Type B pancreatic cell (in vitro differentiated cells): ENCODE measurements at regions not wholly inside any gene's neighbourhood (a gene's known extent, or its start where the extent isn't known, plus 50 kb on each side); places are given as distances from the start of the nearest gene placed in this dataset.

Source experiments
- DNase-seq: peaks from one replicate; pipeline ENCODE4 v3.0.0; 2021; ENCODE audit warnings: mixed read lengths; ENCODE audit not compliant: unreplicated experiment; ENCODE audit errors: extremely low spot score
- H3K27ac Mint-ChIP-seq: 2 replicates; pipeline ENCODE4 v1.8.0; 2021; ENCODE audit warnings: mild to moderate bottlenecking, mixed read lengths
- H3K27me3 Mint-ChIP-seq: 2 replicates; pipeline ENCODE4 v1.8.0; 2021; ENCODE audit warnings: mixed read lengths
- H3K36me3 Mint-ChIP-seq: 2 replicates; pipeline ENCODE4 v1.8.0; 2021; ENCODE audit warnings: mixed read lengths
- H3K4me1 Mint-ChIP-seq: one replicate; pipeline ENCODE4 v1.8.0; 2021; ENCODE audit warnings: mixed read lengths; ENCODE audit not compliant: unreplicated experiment
- H3K4me3 Mint-ChIP-seq: 2 replicates; pipeline ENCODE4 v1.8.0; 2021; ENCODE audit warnings: mild to moderate bottlenecking, mixed read lengths
- H3K9me3 Mint-ChIP-seq: 2 replicates; pipeline ENCODE4 v1.8.0; 2021; ENCODE audit warnings: mixed read lengths
- CTCF ChIP-seq: fragments of 200-600 bp; sonication (generic); conservative IDR thresholded peaks from 2 replicates; pipeline ENCODE4 v1.5.0; 2021; ENCODE audit warnings: antibody characterized with exemption, mild to moderate bottlenecking

GRCh38 chr16:64543031-64543430 lies 578.8 kb downstream of the CDH11 start:
- Mint-ChIP-seq H3K27ac (no peak overlapping the region), H3K9me3 (peaks cover 11% of the 10 kb centered on the region), H3K4me3 (no peak overlapping the region), H3K4me1 (no peaks in the 10 kb centered on the region), H3K27me3 (no peaks in the 10 kb centered on the region), H3K36me3 (no peaks in the 10 kb centered on the region)
- no peak for DNase-seq
- no peak for TF ChIP-seq CTCF

GRCh38 chr16:64542152-64542551 lies 579.7 kb downstream of the CDH11 start:
- TF ChIP-seq CTCF = no peak
- no peak overlapping the region for H3K27ac Mint-ChIP-seq

GRCh38 chr16:64541621-64542020 lies 580.2 kb downstream of the CDH11 start:
- peaks cover 11% of the 10 kb centered on the region for H3K9me3 Mint-ChIP-seq
- H3K27me3 Mint-ChIP-seq = no peaks in the 10 kb centered on the region
- no peak for DNase-seq
- H3K4me1 Mint-ChIP-seq = no peaks in the 10 kb centered on the region
- no peak for TF ChIP-seq CTCF
- no peak overlapping the region for H3K4me3 Mint-ChIP-seq
- no peak overlapping the region for H3K27ac Mint-ChIP-seq
- no peaks in the 10 kb centered on the region for H3K36me3 Mint-ChIP-seq

More at GRCh38 chr16:64542152-64542551, 579.7 kb downstream of the CDH11 start:
- Mint-ChIP-seq H3K27me3 (no peaks in the 10 kb centered on the region), H3K9me3 (peaks cover 11% of the 10 kb centered on the region), H3K36me3 (no peaks in the 10 kb centered on the region), H3K4me1 (no peaks in the 10 kb centered on the region), H3K4me3 (no peak overlapping the region)
- DNase-seq = no peak

GRCh38 chr16:64540434-64540833 lies 581.4 kb downstream of the CDH11 start:
- H3K27me3 Mint-ChIP-seq = no peaks in the 10 kb centered on the region
- no peaks in the 10 kb centered on the region for H3K4me1 Mint-ChIP-seq
- TF ChIP-seq CTCF = no peak
- no peak for DNase-seq
- H3K27ac Mint-ChIP-seq = no peak overlapping the region
- peaks cover 5% of the 10 kb centered on the region for H3K9me3 Mint-ChIP-seq
- H3K36me3 Mint-ChIP-seq = no peaks in the 10 kb centered on the region
- no peak overlapping the region for H3K4me3 Mint-ChIP-seq

- H3K4me3 Mint-ChIP-seq = no peak overlapping the region
- no peaks in the 10 kb centered on the region for H3K4me1 Mint-ChIP-seq
- no peak for TF ChIP-seq CTCF
- peaks cover 6% of the 10 kb centered on the region for H3K9me3 Mint-ChIP-seq
- DNase-seq = no peak
- no peak overlapping the region for H3K27ac Mint-ChIP-seq
- H3K27me3 Mint-ChIP-seq = no peaks in the 10 kb centered on the region
- no peaks in the 10 kb centered on the region for H3K36me3 Mint-ChIP-seq
These were observed 582.0 kb downstream of the CDH11 start for GRCh38 chr16:64539811-64540371.
